CD4-positive, alpha-beta T cell treated with Interleukin-15 for 4 hours (primary cell): ENCODE measurements at regions not wholly inside any gene's neighbourhood (a gene's known extent, or its start where the extent isn't known, plus 50 kb on each side); places are given as distances from the start of the nearest gene placed in this dataset.
"Not testable (repeated sequence)": the region's sequence is repeated elsewhere in the genome, so short reads cannot be mapped to it uniquely, and the experiment has no call there.

ENCODE experiments used
- DNase-seq: peaks from one replicate; pipeline ENCODE4 v3.0.0-alpha.2; 2020; ENCODE audit warnings: low spot score

DNA sequence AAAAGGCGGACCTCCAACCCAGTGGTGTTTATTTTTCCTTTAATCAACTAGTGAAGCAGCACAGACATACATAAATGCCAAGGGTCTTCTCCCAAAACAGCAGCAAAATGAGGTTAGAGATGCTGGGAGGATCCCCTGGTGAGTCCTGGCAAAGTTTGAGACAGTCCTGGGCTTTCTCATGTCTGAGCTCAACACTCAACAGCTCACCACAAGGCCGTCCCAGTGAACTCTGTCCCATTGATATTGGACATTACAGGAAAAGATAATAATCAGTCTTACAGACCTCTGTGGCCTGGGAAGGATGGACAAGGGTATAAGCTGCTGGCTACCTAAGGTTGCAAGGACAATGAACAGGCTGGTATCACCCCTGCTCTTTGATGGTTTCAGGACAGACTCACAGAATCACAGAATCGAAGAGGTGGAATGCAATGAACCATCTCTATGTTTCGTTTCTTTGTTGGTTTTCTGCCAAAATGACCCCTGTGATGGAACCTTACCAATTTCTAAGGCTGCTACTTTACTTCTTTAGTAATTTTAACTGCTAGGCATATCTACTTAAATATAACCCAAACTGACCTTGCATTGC is 551.8 kb downstream of the RAB28 start:
- DNase-seq: no peak

DNA sequence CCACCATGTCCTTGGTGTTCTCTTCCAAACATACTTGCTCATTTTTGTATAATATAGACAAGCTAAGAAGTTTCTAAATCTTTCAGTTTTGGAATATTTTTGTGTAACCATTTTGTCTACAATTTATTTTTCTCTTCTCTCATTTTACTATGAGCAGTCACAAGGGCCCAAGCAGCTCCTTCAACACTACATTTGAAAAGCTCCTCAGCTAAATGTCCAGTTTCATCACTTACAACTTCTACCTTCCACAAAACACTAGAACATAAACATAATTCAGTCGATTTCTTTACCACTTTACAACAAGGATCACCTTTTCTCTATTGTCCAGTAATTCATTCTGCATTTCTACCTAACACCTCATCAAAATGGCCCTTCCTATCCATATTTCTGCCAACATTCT is 554.4 kb downstream of the RAB28 start:
- DNase-seq: no peak

DNA sequence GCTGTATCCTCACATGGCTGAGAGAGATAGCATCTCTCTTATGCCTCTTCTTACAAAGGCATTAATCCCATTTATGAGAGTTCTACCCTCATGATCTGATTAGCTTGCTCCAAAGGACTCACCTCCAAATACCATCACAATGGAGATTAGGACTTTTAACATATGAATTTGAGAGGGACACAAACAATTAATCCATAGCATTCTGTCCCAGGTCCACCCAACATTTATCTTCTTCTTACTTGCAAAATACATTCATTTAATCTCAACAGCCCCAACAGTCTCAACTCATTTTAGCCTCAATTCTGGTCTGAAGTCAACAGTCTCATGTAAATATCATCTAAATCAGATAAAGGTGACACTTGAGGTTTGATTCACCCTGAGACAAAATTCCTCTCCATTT is 555.4 kb downstream of the RAB28 start:
- no peak for DNase-seq

DNA sequence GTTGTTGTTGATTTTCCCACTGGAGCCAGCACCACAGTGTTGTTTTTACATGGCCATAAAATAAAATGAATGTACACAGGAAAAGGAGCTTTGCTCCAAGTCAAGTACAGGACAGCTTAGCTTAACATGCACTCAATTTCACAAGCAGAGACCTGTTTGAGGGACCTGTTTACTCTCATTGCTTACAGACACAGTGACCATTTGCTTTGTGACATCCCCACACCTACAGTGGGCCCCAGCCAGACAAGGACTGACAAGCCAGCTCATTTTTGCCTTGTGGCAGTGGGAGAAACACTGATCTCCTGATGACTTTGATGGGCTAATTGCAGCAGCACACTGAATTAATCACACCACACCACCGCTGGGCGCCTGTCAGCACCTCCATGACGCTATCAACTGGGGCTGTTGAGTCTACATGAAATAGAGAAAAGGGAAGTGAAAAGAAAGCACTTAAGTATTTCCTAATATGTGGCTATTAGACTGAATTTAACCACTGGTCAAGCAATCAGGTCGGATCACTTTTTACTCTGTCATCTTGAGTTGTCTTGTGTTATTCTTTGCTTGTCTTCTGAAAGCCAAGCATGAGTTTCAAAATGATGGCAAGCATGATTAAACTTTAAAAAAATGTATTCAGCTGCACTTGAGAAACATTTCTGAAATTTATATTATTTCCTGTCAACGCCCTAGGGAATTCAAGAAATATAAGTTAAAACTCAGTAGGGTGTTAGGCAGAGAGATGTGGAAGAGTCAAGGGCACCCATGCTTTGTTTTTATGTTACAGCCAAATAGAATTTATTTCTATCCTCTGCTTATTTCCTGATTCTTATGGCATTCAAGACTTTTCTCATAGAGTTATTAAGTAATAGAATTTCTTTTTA is 557.7 kb downstream of the RAB28 start:
- no peak for DNase-seq

DNA sequence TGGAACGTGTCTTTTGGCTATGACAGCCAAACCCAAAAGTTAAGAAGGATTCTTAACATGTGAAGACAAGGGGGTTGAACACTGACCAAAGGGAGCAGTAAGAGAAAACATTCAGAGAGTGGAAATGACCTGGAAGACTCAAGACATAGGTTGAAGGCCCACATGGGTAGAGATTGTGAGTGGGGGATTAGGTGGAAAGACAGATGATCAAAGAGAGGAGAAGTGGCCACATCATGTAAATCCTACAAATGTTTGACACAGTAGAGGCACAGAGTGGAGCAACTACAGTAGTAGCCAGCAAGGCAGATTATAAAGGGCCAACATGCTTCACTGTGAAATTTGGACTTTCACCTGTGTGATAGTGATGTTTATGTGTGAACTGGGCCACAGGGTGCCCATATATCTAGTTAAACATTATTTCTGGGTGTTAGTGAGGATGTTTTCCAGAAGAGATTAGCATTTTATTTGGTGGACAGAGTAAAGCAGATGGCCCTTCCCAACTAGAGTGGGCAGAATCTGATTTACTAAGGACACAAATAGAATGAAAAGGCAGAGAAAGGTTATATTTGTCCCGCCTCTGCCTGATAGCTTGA is 559.3 kb downstream of the RAB28 start:
- DNase-seq: no peak

DNA sequence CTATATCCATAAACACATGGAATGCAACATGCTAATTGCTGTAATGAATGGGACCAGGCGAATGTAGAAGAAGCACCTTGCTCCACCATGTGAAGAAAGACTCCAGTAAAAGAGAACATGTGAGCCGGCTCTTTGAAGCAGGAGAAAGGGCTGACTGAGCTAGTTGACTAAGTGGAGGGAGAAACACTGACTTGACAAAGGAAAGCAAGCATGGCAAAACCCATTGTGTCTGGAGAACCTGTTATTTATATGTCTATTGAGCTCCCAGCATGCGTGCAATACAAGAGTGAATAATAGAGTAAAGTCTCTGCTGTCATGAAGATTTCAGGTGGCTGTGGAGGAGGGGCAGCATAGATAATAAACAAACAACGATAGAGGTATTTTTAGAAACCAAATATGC is 559.9 kb downstream of the RAB28 start:
- no peak for DNase-seq

DNA sequence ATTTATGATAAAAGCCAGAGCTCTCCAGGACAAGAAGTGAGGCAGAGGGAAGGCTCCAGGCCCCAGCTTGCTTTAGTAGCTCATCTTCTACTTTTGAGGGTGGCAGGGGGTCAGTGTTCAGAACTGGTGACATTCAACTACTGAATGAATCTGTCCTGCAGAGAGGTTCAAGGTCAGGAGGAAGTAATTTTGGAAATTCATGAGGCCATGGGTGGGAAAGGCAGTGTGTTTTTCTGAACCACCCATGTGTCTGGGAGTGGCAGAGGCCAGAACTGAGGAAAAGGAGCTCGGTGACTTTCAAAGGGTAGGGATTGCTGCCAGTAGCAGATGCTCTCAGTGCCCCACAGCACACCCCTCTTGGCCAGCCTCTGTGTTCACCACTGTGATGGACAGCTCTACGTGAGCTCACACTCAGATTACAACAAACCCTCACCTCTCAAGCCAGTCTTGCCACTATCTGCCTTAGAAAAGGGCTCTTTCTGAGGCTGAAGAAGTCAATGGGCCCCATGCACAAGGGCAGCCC is 571.2 kb downstream of the RAB28 start:
- DNase-seq: no peak

DNA sequence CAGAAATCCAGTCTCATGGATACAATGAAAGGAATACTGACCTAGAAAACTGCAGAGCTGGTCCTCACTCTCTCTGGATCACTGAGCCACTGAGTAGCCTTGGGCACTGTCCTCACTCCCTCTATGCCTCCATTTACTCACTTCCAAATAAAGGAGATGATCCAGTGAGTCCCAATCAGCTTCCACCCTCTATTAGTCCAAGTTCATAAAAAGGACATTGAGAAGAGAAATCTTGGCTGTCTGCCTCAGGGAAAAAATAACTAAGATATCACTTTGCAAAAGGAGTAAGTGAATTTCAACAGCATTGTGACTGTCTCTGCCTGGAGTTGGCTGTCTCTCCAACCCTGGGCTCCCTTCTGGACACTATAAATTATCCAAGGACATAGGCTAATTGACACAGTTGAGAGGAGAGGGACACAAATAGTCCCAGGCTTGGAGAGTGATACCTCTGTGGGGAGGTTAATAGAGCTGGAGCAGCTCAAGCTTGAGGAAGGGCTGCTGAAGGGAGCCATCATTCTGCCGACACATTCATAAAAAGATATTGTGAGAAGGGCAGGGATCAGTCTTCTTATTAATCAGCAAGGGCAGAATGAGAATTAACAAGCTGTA is 572.3 kb downstream of the RAB28 start:
- DNase-seq: no peak

DNA sequence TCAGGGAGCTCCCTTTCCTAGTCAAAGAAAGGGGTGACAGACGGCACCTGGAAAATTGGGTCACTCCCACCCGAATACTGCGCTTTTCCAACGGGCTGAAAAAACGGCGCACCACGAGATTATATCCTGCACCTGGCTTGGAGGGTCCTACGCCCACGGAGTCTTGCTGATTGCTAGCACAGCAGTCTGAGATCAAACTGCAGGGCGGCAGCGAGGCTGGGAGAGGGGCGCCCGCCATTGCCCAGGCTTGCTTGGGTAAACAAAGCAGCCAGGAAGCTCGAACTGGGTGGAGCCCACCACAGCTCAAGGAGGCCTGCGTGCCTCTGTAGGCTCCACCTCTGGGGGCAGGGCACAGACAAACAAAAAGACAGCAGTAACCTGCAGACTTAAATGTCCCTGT is 580.5 kb downstream of the RAB28 start:
- not testable (repeated sequence) for DNase-seq

DNA sequence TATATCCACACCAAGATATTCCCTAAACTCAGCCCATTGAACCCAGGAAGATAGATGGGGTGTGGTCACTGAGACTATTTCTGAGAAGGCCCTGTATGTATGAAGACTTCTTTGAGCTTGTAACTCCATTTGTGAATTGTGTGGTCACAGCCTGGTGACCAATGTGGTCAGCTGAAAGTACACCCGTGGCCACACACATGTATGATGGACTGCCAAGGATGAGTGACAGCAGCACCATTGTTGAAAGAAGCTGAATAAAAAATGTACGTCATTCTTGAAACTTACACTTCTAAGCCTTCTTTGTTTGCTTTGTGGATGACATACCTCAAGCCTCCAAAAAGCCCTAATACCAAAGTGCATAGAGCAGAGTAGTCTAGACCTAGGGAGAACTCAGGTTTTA is 581.4 kb downstream of the RAB28 start:
- no peak for DNase-seq

DNA sequence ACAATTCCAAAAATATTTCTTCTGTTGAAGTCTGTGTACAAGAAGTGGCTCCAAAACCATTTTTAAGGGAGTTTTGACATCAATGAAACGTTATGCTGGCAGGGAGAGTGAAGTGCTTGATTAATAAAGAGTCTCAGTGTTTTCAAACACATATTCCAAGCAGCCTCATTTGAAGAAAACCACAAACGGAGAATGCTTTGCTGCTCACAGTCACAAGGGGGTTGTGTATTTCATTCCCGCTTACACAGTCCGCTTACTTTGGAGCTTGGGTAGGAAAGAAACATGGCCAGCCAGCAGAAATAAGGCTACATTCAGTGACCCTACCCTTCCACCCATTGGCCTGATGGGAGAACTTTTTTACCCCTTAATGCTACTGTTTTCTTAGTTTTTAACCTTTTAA is 586.2 kb downstream of the RAB28 start:
- DNase-seq: no peak

DNA sequence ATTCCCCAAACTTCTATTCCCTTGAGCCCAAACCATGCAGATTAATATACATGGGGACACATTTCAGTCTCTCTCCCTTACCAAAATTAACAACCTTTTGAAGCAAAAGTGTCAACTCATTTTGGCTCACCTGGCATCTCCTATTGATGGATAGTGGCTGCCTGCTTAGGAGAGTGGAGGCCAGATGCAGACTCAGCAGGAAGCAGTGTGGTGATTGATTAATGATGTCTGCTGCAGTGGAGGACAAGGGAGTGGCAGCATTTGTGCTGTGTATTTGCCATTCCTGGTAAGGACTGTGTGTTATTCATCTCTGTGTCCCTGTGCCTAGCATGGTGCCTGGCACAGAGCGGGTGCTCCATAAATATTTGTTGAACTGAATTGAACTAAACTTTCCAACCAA is 590.1 kb downstream of the RAB28 start:
- no peak for DNase-seq

DNA sequence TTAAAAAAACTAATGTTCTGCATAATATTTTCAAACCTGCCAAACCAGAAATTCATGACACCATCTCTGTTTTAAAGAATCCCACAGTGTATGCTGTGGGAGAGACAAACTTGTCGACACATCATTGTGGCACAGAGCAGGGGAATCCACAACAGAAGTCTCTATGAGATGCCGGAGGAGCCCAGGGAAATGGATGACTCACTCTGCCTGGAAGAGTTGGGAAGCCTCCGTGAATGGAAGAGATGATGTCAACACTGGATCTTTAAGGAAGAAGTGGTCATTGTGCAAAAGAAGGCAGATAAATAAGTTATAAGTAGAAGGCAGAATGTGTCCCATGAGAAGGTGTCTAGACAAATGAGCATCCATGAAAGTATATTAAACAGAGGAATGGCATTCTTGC is 595.1 kb downstream of the RAB28 start:
- no peak for DNase-seq

DNA sequence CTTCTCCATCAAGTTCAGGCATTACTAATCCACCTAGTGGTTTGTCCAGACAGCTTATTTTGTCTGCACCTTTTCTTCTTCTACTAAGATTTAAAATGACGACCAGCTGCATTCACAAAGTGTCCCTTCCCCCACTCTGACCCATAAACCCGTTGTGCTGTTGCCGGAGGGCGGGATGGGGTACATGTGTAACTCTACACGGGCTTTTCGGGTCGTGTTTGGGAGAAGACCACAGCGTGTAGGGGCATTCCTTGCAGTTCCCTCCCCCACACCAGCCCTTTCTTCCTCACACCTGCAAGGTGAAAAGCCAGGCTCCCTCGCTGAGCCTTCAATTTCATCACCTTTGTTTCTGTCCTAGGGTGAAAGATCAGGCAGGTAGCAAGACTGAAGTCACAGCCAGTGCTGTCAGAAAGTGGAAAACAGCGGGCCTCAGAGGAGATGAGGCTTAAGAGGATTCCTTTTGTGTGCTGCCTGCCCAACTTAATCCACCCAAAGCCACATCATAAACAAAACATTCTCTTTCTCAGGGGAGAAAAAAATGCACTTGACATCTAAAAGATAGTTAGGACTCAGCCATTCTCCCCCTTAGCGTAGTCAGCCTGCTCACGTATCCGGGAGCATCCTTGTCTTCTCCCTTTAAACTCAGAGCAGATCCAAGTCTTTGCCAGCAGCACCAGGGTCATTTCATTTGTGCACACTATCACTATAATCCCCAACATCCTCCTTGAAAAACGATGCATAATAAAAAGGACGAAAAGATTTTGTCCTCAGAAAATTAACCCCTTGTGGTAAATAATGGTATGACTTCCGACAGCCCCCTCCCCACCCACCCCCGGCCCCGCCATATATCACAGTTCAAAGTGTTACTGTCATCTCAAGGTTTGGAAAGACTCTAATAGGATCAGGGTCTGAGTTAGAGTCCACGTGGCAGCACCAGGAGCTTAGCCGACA is 599.0 kb downstream of the RAB28 start:
- no peak for DNase-seq

DNA sequence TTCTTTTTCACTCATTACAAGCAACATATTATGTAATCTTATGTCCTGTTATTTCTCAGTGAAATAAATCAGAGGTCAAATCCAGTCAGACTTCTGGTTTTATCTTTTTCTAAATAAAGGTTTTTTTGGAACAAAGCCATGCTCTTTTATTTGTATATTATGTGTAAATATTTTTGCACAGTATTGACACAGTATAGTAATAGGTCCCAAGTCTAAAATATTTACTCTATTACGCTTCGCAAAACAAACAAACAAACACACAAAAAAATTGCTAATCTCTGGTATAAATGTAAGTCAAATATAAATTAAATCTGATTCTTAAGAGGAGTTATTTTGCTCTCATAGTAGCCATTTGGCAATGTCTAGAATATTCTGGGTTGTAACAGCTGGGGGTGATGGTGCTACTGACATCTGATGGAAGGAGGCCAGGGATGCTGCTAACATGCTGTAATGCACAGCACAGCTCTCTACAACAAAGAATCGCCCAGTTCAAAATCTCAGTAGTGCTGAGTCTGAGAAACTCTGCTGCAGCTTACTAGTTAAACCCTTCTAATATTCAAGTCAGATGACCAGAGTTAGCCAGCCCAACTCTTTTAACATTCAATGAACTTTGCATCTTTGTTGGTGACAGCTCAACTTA is 602.1 kb downstream of the RAB28 start:
- DNase-seq: no peak

DNA sequence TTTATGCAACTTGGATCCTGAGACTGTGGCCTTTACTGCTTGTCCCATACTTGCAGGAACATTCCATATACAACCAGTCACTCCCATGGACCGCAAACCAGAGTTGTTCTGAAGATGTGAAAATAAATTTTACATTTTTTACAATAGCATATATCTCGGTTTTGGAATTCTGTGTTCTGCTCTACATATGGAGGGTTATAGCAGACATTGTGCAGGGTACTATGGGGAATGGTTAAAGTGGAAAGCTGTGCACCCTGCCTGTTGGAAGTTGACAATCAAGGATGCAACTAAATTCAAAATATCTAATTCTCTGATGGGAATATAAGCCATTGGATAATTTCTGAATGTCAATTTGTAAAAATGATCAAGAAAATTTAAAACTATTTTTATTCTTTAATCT is 603.3 kb downstream of the RAB28 start:
- DNase-seq: no peak

DNA sequence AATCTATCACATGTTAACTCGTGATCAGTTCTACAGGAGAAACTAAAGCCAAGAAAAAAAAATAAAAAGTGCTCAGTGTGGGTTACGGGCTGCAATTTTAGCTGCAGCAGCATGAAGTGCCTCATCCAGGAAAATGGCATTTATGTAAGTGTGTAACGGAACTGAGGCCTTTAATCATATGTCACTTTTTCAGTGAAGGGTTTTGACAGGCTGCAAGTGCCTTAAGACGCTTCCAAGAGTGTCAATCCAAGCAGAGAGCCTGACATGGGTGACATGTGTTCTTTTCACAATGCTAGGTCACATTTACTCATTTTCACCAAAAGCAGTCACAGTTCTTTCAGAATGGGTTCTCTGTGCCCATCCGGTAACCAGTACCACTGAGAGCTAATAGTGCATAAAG is 604.6 kb downstream of the RAB28 start:
- DNase-seq: no peak

DNA sequence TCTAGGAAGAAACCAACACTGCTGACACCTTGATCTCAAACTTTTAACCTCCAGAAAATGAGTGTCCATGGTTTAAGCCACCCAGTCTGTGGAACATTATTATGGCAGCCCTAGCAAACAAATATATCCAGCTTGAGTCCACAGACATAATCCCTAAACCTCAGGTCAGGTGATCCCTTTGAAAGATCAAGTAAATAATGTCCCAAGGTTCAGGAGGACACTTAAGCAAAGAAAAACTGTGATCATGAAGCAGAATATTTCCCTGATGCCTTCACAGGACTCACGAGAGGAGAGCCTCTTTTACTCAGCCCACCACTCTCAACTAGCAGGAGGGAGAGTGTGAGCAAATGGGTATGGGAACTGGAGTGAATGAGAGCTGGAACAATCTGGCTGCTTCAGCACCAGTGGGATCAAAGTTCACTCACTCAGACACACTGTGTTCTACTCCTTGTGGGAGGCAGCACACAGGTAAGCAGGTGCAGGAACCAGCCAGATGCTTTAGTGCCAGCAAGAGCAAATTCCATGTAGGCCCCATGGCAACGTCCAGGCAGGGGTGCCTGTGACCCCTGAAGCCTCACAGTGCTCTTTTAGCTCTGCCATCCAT is 608.4 kb downstream of the RAB28 start:
- DNase-seq: no peak

DNA sequence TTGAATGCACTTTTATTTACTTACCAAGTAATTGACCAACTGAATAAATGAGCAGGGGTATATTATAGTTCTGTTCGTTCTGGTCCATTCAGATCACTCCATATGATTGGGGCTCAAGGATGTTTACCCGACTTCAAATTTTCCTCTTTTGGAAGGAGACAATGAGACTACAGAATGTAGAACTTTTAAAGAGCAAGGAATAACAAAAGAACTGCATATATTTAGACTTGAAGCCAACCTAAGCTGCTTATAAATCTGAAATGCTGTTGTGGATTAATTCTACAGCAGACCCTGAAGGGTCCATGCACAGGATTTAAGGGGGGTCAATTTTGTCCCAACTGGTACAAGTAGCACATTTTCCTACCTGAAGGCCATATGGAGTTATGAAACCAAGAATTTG is 610.8 kb downstream of the RAB28 start:
- no peak for DNase-seq

DNA sequence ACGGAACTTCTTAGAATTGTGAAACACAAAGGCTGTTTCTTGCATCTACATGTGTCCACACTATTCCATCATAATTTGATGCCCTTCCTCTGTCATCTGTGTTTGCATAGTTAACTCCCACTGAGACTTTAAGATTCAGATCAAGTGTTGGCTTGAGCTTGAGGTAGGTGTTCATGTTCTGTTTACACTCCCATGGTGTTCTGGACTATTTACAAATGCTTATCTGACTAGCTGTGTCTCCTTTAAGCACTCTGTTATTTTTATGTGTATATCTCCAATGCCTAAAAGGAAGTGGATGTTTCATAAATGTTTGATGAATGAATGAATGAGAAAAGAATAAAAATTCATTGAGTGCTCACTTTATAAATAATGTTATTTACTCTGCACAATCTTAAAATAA is 622.7 kb downstream of the RAB28 start:
- no peak for DNase-seq
